ENCODE measurements at regions not wholly inside any gene's neighbourhood (a gene's known extent, or its start where the extent isn't known, plus 50 kb on each side); places are given as distances from the start of the nearest gene placed in this dataset.

DNA sequence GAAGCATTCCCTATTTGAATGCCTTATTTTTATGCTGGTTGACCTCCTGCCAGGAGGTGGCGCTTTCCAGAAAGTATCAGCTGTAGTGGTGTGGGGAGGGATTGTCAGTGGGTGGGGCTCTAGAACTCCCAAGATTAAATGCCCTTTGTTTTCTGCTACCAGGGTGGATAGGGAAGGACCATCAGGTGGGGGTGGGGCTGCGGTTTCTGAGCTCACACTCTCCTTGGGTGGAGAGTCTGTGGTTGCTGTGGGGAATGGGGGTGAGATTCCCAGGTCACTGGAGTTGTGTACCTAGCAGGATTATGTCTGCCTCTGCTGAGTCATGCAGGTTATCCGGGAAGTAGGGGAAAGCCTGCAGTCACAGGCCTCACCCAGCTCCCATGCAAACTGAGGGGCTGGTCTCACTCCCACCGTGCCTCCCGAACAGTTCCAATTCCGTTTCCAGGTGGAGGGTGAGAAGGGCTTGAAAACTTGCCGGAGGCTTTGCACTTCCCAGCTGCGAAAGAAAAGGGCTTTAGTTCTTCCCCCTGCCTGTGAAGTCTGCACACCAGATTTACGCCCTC lies 68.3 kb downstream of the ALG10B start:
- H3K4me3 ChIP-seq (ENCODE audit: low read depth, low read length) = no peak overlapping the region
- TF ChIP-seq, protein P1, sequence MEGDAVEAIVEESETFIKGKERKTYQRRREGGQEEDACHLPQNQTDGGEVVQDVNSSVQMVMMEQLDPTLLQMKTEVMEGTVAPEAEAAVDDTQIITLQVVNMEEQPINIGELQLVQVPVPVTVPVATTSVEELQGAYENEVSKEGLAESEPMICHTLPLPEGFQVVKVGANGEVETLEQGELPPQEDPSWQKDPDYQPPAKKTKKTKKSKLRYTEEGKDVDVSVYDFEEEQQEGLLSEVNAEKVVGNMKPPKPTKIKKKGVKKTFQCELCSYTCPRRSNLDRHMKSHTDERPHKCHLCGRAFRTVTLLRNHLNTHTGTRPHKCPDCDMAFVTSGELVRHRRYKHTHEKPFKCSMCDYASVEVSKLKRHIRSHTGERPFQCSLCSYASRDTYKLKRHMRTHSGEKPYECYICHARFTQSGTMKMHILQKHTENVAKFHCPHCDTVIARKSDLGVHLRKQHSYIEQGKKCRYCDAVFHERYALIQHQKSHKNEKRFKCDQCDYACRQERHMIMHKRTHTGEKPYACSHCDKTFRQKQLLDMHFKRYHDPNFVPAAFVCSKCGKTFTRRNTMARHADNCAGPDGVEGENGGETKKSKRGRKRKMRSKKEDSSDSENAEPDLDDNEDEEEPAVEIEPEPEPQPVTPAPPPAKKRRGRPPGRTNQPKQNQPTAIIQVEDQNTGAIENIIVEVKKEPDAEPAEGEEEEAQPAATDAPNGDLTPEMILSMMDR (IDR thresholded peaks at IDR 0.05; ENCODE audit: insufficient read depth, low read depth, low read length) = no peak
- no peak for DNase-seq (ENCODE audit: low read depth)

DNA sequence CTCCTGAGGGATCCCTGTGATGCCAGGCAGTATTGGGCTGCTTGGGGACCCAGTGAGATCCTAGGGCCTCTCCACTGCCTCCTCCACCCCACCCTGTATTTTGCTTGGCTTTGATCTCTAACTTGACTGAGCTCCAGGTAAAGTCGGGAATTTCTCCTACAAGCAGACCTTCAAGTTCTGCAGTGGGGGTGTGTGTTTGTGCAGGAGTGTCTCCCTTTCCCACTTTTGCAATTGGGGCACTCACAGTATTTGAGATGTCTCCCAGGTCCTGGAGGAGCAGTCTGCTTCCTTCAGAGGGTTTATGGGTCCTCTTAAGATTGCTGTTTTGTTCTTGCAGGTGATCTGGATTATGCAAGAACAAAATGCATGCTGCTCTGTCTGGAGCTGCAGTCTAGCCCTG lies 68.9 kb downstream of the ALG10B start:
- DNase-seq (ENCODE audit: low read depth) = no peak
- no peak overlapping the region for H3K4me3 ChIP-seq (ENCODE audit: low read depth, low read length)
- TF ChIP-seq, protein P1 (IDR thresholded peaks at IDR 0.05; ENCODE audit: insufficient read depth, low read depth, low read length) = no peak

DNA sequence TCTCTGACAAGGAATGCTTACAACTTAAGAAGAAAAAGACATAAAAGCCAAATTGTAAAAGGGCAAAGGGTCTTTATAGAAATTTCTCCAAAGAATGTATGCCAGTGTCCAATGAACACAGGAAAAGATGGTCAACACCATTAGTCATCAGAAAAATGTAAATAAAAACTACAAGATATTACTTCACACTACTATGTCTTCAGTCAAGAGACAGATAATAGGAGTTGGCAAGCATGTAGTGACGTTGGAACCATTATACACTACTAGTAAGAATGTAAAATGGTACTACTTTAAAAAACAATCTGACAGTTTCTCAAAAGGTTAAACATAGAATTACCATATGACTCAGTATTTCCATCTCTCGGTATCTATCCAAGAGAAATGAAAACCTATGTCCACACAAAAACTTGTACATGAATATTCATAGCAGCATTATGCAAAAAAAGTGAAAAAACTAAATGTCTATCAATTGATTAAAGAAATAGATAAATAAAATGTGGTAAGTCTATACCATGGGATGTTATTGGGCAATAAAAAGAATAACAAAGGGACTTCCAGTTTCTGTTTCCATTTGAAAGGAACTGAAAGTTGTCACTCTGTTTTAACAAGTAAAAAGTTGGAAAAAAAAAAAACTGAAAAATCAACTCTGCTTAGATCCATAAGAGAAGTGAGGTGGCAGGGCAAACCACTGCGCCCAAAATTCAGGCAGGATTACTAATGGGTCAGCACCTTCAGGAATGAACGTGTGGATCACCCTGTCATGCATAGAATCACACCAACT lies 69.8 kb downstream of the ALG10B start:
- TF ChIP-seq, protein P1 (IDR thresholded peaks at IDR 0.05; ENCODE audit: insufficient read depth, low read depth, low read length) = no peak
- no peak for DNase-seq (ENCODE audit: low read depth)
- no peak overlapping the region for H3K4me3 ChIP-seq (ENCODE audit: low read depth, low read length)

DNA sequence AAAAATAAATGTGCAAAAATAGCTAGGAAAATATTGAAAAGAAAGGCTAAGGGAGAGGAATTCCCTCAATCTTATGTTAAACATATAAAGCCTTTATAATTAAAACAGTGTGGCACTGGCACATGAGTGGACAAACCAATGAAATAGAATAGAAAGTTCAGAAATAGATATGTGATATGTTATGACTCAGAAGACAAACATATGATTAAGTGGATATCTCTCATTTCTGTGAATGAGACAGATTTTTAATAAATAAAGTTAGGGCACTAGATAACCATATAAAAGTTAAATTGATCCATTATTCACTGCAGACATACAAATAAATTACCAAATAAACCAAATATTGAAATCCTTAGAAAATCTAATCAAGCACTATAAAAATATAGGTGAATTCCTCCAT lies 73.0 kb downstream of the ALG10B start:
- DNase-seq (ENCODE audit: low read depth) = no peak

DNA sequence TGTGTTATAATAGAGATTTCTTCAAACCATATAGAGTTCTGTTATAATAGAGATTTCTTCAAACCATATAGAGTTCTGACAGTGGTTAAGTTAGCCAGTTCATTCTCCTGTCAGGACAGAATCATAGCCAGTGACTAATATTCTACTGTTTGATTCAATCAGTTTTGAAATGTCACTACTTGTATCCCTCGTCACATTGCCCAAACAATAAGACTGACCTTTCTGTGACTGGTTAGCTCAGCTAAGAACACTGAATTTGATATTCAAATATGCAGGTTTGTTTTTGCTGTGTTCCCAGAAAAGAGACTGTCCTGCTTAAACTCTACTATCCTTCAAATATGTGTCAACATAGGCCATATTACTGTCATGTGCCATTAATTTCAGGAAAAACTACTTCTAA lies 74.4 kb downstream of the ALG10B start:
- TF ChIP-seq, protein P1 (IDR thresholded peaks at IDR 0.05; ENCODE audit: insufficient read depth, low read depth, low read length) = no peak
- no peak for DNase-seq (ENCODE audit: low read depth)
- H3K4me3 ChIP-seq (ENCODE audit: low read depth, low read length) = no peak overlapping the region

More for the DNA sequence above, 73.0 kb downstream of the ALG10B start:
- TF ChIP-seq, protein P1 (IDR thresholded peaks at IDR 0.05; ENCODE audit: insufficient read depth, low read depth, low read length) = no peak
- no peak overlapping the region for H3K4me3 ChIP-seq (ENCODE audit: low read depth, low read length)

DNA sequence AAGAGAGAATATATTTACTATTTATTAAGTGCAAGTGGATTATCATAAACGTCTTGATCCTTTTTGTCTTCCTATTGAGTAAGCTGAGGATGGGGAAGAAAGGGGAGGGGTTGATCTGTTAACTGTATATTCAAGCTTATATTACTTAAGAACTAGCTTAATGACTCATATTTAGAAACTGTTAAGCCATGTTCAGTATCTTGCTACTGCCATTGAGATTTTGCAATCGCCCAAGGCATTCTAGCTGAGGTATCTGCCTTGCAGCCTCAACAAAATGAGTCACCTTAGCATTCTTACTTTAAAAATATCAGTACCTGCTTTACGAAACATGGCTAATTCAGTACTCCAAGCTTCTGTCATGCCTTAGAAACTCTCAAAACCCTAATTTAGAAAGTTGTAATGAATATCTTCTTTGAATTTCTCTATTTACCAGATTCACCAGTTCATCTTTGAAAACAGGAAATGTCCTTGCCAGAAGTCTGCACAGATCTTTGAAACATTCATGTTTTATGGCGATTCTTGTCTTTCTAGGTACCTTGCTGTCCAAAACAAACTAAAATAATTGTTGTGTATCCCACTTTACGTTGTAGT lies 76.1 kb downstream of the ALG10B start:
- H3K4me3 ChIP-seq (ENCODE audit: low read depth, low read length) = no peak overlapping the region
- TF ChIP-seq, protein P1 (IDR thresholded peaks at IDR 0.05; ENCODE audit: insufficient read depth, low read depth, low read length) = no peak
- peak; percentile 16 for DNase-seq (ENCODE audit: low read depth)
